ENCODE measurements at regions not wholly inside any gene's neighbourhood (a gene's known extent, or its start where the extent isn't known, plus 50 kb on each side); places are given as distances from the start of the nearest gene placed in this dataset.

- no peak for DNase-seq
- H3K4me1 ChIP-seq (ENCODE audit: insufficient read depth) = no peaks in the 10 kb centered on the region
- no peaks in the 10 kb centered on the region for H3K9me3 ChIP-seq
- no peaks in the 10 kb centered on the region for H3K27me3 ChIP-seq
- TF ChIP-seq EP300 (IDR thresholded peaks at IDR 0.05) (no peak), POLR2A (IDR thresholded peaks at IDR 0.05) (no peak), CTCF (IDR thresholded peaks at IDR 0.05) (no peak)
- 50 to 61% (median 56%) methylated on average over 2 of the region's 2 CpGs for WGBS, 3 donors
- intact Hi-C loops (cut with DNase I) = no loop called here
- H3K4me3 ChIP-seq = no peak overlapping the region
- no peak overlapping the region for H3K27ac ChIP-seq
- H3K36me3 ChIP-seq = no peaks in the 10 kb centered on the region
These were observed 53.9 kb upstream of the FLT1 start for GRCh38 chr13:28548872-28549271.

GRCh38 chr13:28548468-28548867 is 53.5 kb upstream of the FLT1 start:
- no peak overlapping the region for H3K4me3 ChIP-seq
- H3K27me3 ChIP-seq = no peaks in the 10 kb centered on the region
- H3K27ac ChIP-seq = no peak overlapping the region
- no peaks in the 10 kb centered on the region for H3K9me3 ChIP-seq
- WGBS, 3 donors = 67 to 72% (median 71%) methylated on average over 4 of the region's 4 CpGs
- H3K4me1 ChIP-seq (ENCODE audit: insufficient read depth) = no peaks in the 10 kb centered on the region
- intact Hi-C loops (cut with DNase I) = no loop called here
- TF ChIP-seq EP300 (IDR thresholded peaks at IDR 0.05) (no peak), POLR2A (IDR thresholded peaks at IDR 0.05) (no peak), CTCF (IDR thresholded peaks at IDR 0.05) (no peak)
- H3K36me3 ChIP-seq = no peaks in the 10 kb centered on the region
- no peak for DNase-seq

- Histone ChIP-seq H3K27me3 (no peaks in the 10 kb centered on the region), H3K9me3 (no peaks in the 10 kb centered on the region), H3K36me3 (no peaks in the 10 kb centered on the region), H3K27ac (no peak overlapping the region), H3K4me1 (ENCODE audit: insufficient read depth) (no peaks in the 10 kb centered on the region), H3K4me3 (no peak overlapping the region)
- intact Hi-C loops (cut with DNase I) = no loop called here
- TF ChIP-seq POLR2A (IDR thresholded peaks at IDR 0.05) = no peak
- TF ChIP-seq EP300 (IDR thresholded peaks at IDR 0.05) = no peak
- TF ChIP-seq CTCF (IDR thresholded peaks at IDR 0.05) = no peak
- DNase-seq = no peak
- WGBS, 3 donors = 53 to 67% (median 65%) methylated on average over 5 of the region's 5 CpGs
These were observed 50.8 kb upstream of the FLT1 start for GRCh38 chr13:28545583-28546333.
